H9 (cell line): ENCODE measurements at regions not wholly inside any gene's neighbourhood (a gene's known extent, or its start where the extent isn't known, plus 50 kb on each side); places are given as distances from the start of the nearest gene placed in this dataset.

Experiments used
- DNase-seq: peaks from one replicate; pipeline ENCODE4 v3.0.0-alpha.2; 2017
- H2AFZ ChIP-seq: one replicate; pipeline ENCODE4 v1.6.1; 2013; ENCODE audit warnings: mild to moderate bottlenecking, low read length, control low read depth, moderate library complexity
- H2AK5ac ChIP-seq: 2 replicates; pipeline ENCODE4 v1.6.1; 2013; ENCODE audit warnings: low read length, control low read depth, mixed read lengths; ENCODE audit not compliant: insufficient read length
- H2BK120ac ChIP-seq: one replicate; pipeline ENCODE4 v1.6.1; 2013; ENCODE audit warnings: low read depth, mild to moderate bottlenecking, low read length, control low read depth, inconsistent platforms; ENCODE audit not compliant: poor library complexity, severe bottlenecking
- H2BK12ac ChIP-seq: 2 replicates; pipeline ENCODE4 v1.6.1; 2013; ENCODE audit warnings: low read length, control low read depth, mixed read lengths, low read depth; ENCODE audit not compliant: insufficient read length
- H2BK15ac ChIP-seq: 2 replicates; pipeline ENCODE4 v1.6.1; 2013; ENCODE audit warnings: low read depth, low read length, control low read depth
- H2BK20ac ChIP-seq: one replicate; pipeline ENCODE4 v1.6.1; 2013; ENCODE audit warnings: low read depth, mild to moderate bottlenecking, low read length, control low read depth, inconsistent platforms; ENCODE audit not compliant: poor library complexity, severe bottlenecking
- H2BK5ac ChIP-seq: 2 replicates; pipeline ENCODE4 v1.6.1; 2013; ENCODE audit warnings: low read length, control low read depth, mixed read lengths; ENCODE audit not compliant: insufficient read length
- H3K14ac ChIP-seq: 2 replicates; pipeline ENCODE4 v1.6.1; 2013; ENCODE audit warnings: low read length, control low read depth; ENCODE audit not compliant: insufficient read depth
- H3K18ac ChIP-seq: 2 replicates; pipeline ENCODE4 v1.6.1; 2013; ENCODE audit warnings: low read depth, mild to moderate bottlenecking, mixed read lengths, low read length, control low read depth; ENCODE audit not compliant: insufficient read length
- H3K23ac ChIP-seq: 2 replicates; pipeline ENCODE4 v1.6.1; 2013; ENCODE audit warnings: low read length, control low read depth, mixed read lengths, low read depth; ENCODE audit not compliant: insufficient read length
- H3K23me2 ChIP-seq: 2 replicates; pipeline ENCODE4 v1.6.1; 2013; ENCODE audit warnings: low read depth, mild to moderate bottlenecking, mixed read lengths, low read length, control low read depth; ENCODE audit not compliant: insufficient read length, poor library complexity, severe bottlenecking
- H3K27ac ChIP-seq: 2 replicates; pipeline ENCODE4 v1.5.1; 2013; ENCODE audit warnings: low read length, control low read depth, mixed read lengths, low read depth; ENCODE audit not compliant: insufficient read length
- H3K27me3 ChIP-seq: 2 replicates; pipeline ENCODE4 v1.6.1; 2013; ENCODE audit warnings: low read length, control low read depth, inconsistent platforms; ENCODE audit not compliant: insufficient read depth
- H3K4ac ChIP-seq: 2 replicates; pipeline ENCODE4 v1.6.1; 2013; ENCODE audit warnings: low read depth, mild to moderate bottlenecking, control low read depth, inconsistent platforms, low read length, moderate library complexity
- H3K4me1 ChIP-seq: 2 replicates; pipeline ENCODE4 v1.6.1; 2013; ENCODE audit warnings: low read length, control low read depth, inconsistent platforms; ENCODE audit not compliant: insufficient read depth
- H3K4me2 ChIP-seq: 2 replicates; pipeline ENCODE4 v1.6.1; 2013; ENCODE audit warnings: low read length, control low read depth, mixed read lengths; ENCODE audit not compliant: insufficient read length, insufficient read depth
- H3K56ac ChIP-seq: 2 replicates; pipeline ENCODE4 v1.6.1; 2013; ENCODE audit warnings: low read depth, mild to moderate bottlenecking, mixed read lengths, low read length, control low read depth; ENCODE audit not compliant: insufficient read length
- H3K79me1 ChIP-seq: 2 replicates; pipeline ENCODE4 v1.6.1; 2013; ENCODE audit warnings: low read depth, mild to moderate bottlenecking, moderate library complexity, low read length, control low read depth, inconsistent platforms; ENCODE audit not compliant: insufficient read depth, poor library complexity, severe bottlenecking
- H3K79me2 ChIP-seq: 2 replicates; pipeline ENCODE4 v1.6.1; 2013; ENCODE audit warnings: low read length, control low read depth, inconsistent platforms; ENCODE audit not compliant: insufficient read depth
- H3K9ac ChIP-seq: 2 replicates; pipeline ENCODE4 v1.6.1; 2013; ENCODE audit warnings: low read length, control low read depth, mixed read lengths; ENCODE audit not compliant: insufficient read length; ENCODE audit errors: extremely low read depth
- H3K9me3 ChIP-seq: one replicate; pipeline ENCODE4 v1.6.1; 2013; ENCODE audit warnings: low read depth, low read length, inconsistent platforms; ENCODE audit not compliant: control insufficient read depth
- H3T11ph ChIP-seq: one replicate; pipeline ENCODE4 v1.6.1; 2013; ENCODE audit warnings: mild to moderate bottlenecking, low read length, control low read depth, inconsistent platforms
- H4K20me1 ChIP-seq: one replicate; pipeline ENCODE4 v1.6.1; 2013; ENCODE audit not compliant: control insufficient read depth, insufficient read length, insufficient read depth
- H4K5ac ChIP-seq: 2 replicates; pipeline ENCODE4 v1.6.1; 2013; ENCODE audit warnings: low read depth, mild to moderate bottlenecking, mixed read lengths, low read length, control low read depth; ENCODE audit not compliant: insufficient read length
- H4K8ac ChIP-seq: replicated peaks from 2 replicates; pipeline ENCODE4 v1.6.1; 2013; ENCODE audit warnings: low read length, control low read depth, mixed read lengths, low read depth; ENCODE audit not compliant: insufficient read length
- H4K91ac ChIP-seq: 2 replicates; pipeline ENCODE4 v1.6.1; 2013; ENCODE audit warnings: low read depth, mild to moderate bottlenecking, moderate library complexity, mixed read lengths, low read length, control low read depth; ENCODE audit not compliant: insufficient read length
- H3K27ac Mint-ChIP-seq, 3 experiments: 2 replicates in 2 of 3; 3 replicates in 1 of 3; pipeline ENCODE4 v1.8.0; 2020 to 2021; ENCODE audit warnings: mixed read lengths in 3 of 3, mild to moderate bottlenecking in 1 of 3, moderate library complexity in 1 of 3
- H3K27me3 Mint-ChIP-seq: 2 replicates; pipeline ENCODE4 v1.8.0; 2021; ENCODE audit warnings: low read depth, mild to moderate bottlenecking, moderate library complexity, mixed read lengths
- H3K36me3 Mint-ChIP-seq, 3 experiments: 2 replicates in 2 of 3; 3 replicates in 1 of 3; pipeline ENCODE4 v1.8.0; 2020 to 2021; ENCODE audit warnings: low read depth in 3 of 3, mixed read lengths in 3 of 3; ENCODE audit not compliant: insufficient read depth in 1 of 3
- H3K4me1 Mint-ChIP-seq, 2 experiments: 2 replicates each; pipeline ENCODE4 v1.8.0; 2020; ENCODE audit warnings: mixed read lengths in 2 of 2
- H3K4me3 Mint-ChIP-seq, 2 experiments: 2 replicates in 1 of 2; 3 replicates in 1 of 2; pipeline ENCODE4 v1.8.0; 2020 to 2021; ENCODE audit warnings: mild to moderate bottlenecking in 2 of 2, mixed read lengths in 2 of 2, moderate library complexity in 1 of 2
- H3K9me3 Mint-ChIP-seq, 2 experiments: 2 replicates in 1 of 2; 3 replicates in 1 of 2; pipeline ENCODE4 v1.8.0; 2020; ENCODE audit warnings: mild to moderate bottlenecking in 2 of 2, mixed read lengths in 2 of 2, moderate library complexity in 1 of 2
- WGBS: extraction: QIAGEN DNeasy Blood & Tissue Kit; methylation state at CpG from one replicate; pipeline ENCODE4 v1.1.7; 2013; ENCODE audit warnings: missing lambda C conversion rate, low lambda C conversion rate, mixed read lengths; ENCODE audit not compliant: insufficient read length; ENCODE audit errors: extremely low coverage; 5-methylcytosine and 5-hydroxymethylcytosine counted together
- TF ChIP-seq, protein P1 (sequence below): fragments of 200-600 bp; sonication (generic); conservative IDR thresholded peaks from 3 replicates; pipeline ENCODE4 v1.8.0; 2021; ENCODE audit warnings: antibody characterized with exemption, mild to moderate bottlenecking

DNA sequence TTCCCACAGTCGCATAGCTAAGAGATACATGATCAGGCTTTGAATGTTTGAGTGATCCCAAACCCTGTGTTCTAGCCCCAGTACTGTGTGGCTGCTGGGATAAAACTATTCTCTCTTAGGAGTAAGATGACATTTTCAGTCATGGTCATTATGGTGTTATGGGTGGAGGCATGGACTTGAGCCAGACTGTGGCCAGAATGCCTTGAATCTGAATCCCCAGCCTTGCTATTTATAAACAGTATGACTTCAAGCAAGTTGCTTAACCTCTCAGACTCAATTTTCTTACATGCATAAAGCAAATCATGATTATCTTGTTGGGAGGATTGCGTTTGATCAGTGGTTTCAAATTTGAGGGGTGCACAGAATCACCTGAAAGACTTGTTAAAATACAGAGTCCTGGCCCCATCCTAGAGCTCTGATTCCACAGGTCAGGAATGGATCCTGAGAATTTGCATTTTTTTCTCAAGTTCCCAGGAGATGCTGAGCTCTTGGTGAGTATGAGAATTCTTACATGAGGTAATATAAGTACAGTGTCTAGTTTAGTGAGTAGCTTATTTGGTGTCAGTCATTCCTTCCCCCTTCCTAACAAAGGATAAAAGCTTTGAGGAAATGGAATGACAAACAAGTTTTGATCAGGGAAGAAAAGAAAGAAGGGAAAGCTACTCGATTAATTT, 571.7 kb downstream of the METTL15 start:
- Histone ChIP-seq H3T11ph (no peak overlapping the region), H3K79me2 (no peaks in the 10 kb centered on the region), H3K18ac (no peak overlapping the region), H3K23me2 (no peaks in the 10 kb centered on the region), H3K4ac (no peak overlapping the region), H2BK20ac (no peak overlapping the region), H2AFZ (no peak overlapping the region), H3K9me3 (no peaks in the 10 kb centered on the region), H2BK15ac (no peak overlapping the region), H3K27me3 (no peaks in the 10 kb centered on the region), H3K56ac (no peak overlapping the region), H3K4me2 (no peak overlapping the region), H2BK12ac (no peak overlapping the region), H2BK120ac (no peak overlapping the region), H3K4me1 (no peaks in the 10 kb centered on the region), H4K91ac (no peak overlapping the region), H4K8ac (no peak overlapping the region), H2BK5ac (no peak overlapping the region), H4K5ac (no peak overlapping the region), H3K23ac (no peak overlapping the region), H4K20me1 (no peaks in the 10 kb centered on the region), H3K79me1 (no peaks in the 10 kb centered on the region), H3K14ac (no peak overlapping the region), H2AK5ac (no peak overlapping the region), H3K27ac (no peak overlapping the region), H3K9ac (no peak overlapping the region)
- no peak overlapping the region for H3K4me3 Mint-ChIP-seq
- H3K27ac Mint-ChIP-seq, result no peak overlapping the region
- TF ChIP-seq, protein P1, sequence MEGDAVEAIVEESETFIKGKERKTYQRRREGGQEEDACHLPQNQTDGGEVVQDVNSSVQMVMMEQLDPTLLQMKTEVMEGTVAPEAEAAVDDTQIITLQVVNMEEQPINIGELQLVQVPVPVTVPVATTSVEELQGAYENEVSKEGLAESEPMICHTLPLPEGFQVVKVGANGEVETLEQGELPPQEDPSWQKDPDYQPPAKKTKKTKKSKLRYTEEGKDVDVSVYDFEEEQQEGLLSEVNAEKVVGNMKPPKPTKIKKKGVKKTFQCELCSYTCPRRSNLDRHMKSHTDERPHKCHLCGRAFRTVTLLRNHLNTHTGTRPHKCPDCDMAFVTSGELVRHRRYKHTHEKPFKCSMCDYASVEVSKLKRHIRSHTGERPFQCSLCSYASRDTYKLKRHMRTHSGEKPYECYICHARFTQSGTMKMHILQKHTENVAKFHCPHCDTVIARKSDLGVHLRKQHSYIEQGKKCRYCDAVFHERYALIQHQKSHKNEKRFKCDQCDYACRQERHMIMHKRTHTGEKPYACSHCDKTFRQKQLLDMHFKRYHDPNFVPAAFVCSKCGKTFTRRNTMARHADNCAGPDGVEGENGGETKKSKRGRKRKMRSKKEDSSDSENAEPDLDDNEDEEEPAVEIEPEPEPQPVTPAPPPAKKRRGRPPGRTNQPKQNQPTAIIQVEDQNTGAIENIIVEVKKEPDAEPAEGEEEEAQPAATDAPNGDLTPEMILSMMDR, result no peak
- no peaks in the 10 kb centered on the region; a peak in 1 of 7 replicates for H3K36me3 Mint-ChIP-seq
- H3K9me3 Mint-ChIP-seq, result no peaks in the 10 kb centered on the region
- no CpG with 5 or more reads among the region's 3 CpGs for WGBS
- no peak for DNase-seq
- no peaks in the 10 kb centered on the region; the same call in 1 of the 2 replicates for H3K27me3 Mint-ChIP-seq
- no peaks in the 10 kb centered on the region for H3K4me1 Mint-ChIP-seq
